ENCODE measurements at regions not wholly inside any gene's neighbourhood (a gene's known extent, or its start where the extent isn't known, plus 50 kb on each side); places are given as distances from the start of the nearest gene placed in this dataset.

DNA sequence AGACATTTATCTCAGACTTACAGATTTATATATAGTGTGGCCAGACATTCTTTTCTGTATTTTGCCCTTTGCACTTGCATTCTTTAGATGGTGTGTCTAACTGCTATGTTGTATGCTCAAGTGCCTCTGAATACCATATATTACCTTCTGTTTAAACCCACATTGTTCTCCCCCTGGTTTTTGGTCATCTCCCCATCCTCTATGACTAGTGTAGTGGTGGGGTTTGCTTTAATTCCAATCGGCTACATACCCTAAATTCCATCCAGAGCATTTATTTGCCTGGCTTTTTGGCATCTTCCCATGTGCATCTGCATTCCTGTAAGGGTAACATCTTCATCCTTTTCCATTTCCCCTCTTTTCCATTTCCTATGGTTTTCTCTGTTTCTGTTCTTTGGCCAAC, 271.0 kb upstream of the SLC30A5 start:
- TF ChIP-seq, protein P1, sequence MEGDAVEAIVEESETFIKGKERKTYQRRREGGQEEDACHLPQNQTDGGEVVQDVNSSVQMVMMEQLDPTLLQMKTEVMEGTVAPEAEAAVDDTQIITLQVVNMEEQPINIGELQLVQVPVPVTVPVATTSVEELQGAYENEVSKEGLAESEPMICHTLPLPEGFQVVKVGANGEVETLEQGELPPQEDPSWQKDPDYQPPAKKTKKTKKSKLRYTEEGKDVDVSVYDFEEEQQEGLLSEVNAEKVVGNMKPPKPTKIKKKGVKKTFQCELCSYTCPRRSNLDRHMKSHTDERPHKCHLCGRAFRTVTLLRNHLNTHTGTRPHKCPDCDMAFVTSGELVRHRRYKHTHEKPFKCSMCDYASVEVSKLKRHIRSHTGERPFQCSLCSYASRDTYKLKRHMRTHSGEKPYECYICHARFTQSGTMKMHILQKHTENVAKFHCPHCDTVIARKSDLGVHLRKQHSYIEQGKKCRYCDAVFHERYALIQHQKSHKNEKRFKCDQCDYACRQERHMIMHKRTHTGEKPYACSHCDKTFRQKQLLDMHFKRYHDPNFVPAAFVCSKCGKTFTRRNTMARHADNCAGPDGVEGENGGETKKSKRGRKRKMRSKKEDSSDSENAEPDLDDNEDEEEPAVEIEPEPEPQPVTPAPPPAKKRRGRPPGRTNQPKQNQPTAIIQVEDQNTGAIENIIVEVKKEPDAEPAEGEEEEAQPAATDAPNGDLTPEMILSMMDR (conservative IDR thresholded peaks at IDR 0.05) = no peak
- no peak for TF ChIP-seq ZFX (IDR thresholded peaks at IDR 0.05)
